ENCODE measurements at regions not wholly inside any gene's neighbourhood (a gene's known extent, or its start where the extent isn't known, plus 50 kb on each side); places are given as distances from the start of the nearest gene placed in this dataset.
"Not testable (repeated sequence)": the region's sequence is repeated elsewhere in the genome, so short reads cannot be mapped to it uniquely, and the experiment has no call there.

DNA sequence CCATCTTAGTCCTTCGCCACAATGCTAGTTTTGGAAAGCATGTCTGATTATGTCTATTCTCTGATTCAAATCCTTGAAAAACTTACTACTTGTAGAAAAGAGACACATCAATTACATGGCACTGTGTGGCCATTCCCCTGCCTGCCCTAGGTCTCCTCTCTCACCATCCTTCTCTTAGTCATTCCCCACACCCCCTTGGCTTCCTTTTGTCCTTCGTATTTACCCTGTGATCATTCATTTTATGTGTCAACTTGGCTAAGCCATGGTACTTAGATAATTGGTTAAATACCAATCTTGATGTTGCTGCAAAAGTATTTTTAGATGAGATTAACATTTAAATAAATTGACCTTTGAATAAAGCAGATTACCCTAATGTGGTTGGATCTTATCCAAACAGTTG is 122.9 kb upstream of the CDH11 start:
- H3K27me3 ChIP-seq (ENCODE audit: control insufficient read depth, insufficient read depth, low read length) = no peaks in the 10 kb centered on the region
- no peak overlapping the region for H3K9ac ChIP-seq (ENCODE audit: insufficient read depth, low read length)
- DNase-seq (ENCODE audit: low read depth in 2 of 2) = peak in 1 of 2 donors; percentile 57
- no peaks in the 10 kb centered on the region for H3K9me3 ChIP-seq (ENCODE audit: control insufficient read depth, insufficient read depth, low read depth, low read length)
- no peak overlapping the region for H3K27ac ChIP-seq (ENCODE audit: insufficient read depth, low read length)
- no peak overlapping the region for H3K4me2 ChIP-seq (ENCODE audit: extremely low read depth, insufficient read depth, low read length)
- no peaks in the 10 kb centered on the region for H4K20me1 ChIP-seq (ENCODE audit: control insufficient read depth, extremely low read depth, insufficient read depth, low read length)
- H2AFZ ChIP-seq (ENCODE audit: low read length) = no peak overlapping the region
- no peaks in the 10 kb centered on the region for H3K36me3 ChIP-seq (ENCODE audit: control insufficient read depth, insufficient read depth, low read length)
- H3K79me2 ChIP-seq (ENCODE audit: control insufficient read depth, insufficient read depth, low read length) = no peaks in the 10 kb centered on the region
- TF ChIP-seq, protein P1, sequence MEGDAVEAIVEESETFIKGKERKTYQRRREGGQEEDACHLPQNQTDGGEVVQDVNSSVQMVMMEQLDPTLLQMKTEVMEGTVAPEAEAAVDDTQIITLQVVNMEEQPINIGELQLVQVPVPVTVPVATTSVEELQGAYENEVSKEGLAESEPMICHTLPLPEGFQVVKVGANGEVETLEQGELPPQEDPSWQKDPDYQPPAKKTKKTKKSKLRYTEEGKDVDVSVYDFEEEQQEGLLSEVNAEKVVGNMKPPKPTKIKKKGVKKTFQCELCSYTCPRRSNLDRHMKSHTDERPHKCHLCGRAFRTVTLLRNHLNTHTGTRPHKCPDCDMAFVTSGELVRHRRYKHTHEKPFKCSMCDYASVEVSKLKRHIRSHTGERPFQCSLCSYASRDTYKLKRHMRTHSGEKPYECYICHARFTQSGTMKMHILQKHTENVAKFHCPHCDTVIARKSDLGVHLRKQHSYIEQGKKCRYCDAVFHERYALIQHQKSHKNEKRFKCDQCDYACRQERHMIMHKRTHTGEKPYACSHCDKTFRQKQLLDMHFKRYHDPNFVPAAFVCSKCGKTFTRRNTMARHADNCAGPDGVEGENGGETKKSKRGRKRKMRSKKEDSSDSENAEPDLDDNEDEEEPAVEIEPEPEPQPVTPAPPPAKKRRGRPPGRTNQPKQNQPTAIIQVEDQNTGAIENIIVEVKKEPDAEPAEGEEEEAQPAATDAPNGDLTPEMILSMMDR (conservative IDR thresholded peaks at IDR 0.05 in 1 of 2, IDR thresholded peaks at IDR 0.05 in 1 of 2; ENCODE audit: low read depth in 1 of 2, low read length in 2 of 2) = no peak
- no peak for TF ChIP-seq EZH2 (IDR thresholded peaks at IDR 0.05; ENCODE audit: low read length, missing control alignments)
- peaks cover under 1% of the 10 kb centered on the region for H3K4me1 ChIP-seq (ENCODE audit: control insufficient read depth, extremely low read depth, insufficient read depth, low read length)
- H3K4me3 ChIP-seq (replicated peaks in 1 of 4; ENCODE audit: control extremely low read depth in 1 of 4, insufficient read depth in 1 of 4, low read depth in 3 of 4, low read length in 4 of 4) = no peak overlapping the region

DNA sequence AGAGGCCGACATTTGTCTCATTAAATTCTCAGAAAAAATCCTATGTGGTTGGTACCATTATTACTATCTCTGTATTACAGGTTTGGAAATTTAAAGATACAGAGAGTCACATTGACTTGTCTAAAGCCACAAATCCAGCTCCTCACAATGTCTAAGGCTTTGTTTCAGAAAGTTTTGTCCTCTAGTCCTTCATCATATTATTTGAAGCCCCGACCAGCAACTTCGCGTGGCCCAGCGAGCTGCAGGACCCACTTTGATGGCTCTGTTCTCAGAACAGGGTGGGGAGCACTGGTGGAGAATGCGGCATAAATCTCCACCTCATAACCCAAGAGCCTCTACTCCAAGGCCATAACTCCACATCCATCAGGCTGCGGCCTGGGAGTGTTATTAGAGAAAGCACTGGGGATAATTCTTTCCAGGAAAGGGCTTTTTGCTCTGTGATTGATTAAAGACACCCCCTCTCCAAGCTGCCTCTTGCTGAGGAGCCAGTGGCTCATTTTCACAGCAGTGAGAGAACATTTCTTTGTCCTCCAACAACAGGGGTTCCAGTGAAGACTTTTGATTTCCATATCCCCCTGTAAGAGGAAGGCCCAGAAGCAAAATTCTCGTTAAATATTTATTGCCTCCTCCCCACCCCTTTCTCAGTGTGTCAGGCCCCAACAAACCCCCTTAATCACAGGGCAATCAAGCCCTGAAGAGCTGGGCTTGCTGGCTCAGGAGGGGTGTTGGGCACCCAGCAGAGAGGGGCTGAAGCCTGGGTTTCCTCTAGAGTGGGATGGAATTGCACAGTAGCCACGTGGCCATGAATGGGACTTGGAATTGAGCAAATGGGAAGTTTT is 113.7 kb upstream of the CDH11 start:
- Histone ChIP-seq H3K9me3 (ENCODE audit: control insufficient read depth, insufficient read depth, low read depth, low read length) (no peaks in the 10 kb centered on the region), H3K4me3 (replicated peaks in 1 of 4; ENCODE audit: control extremely low read depth in 1 of 4, insufficient read depth in 1 of 4, low read depth in 3 of 4, low read length in 4 of 4) (no peak overlapping the region), H3K79me2 (ENCODE audit: control insufficient read depth, insufficient read depth, low read length) (no peaks in the 10 kb centered on the region), H3K4me2 (ENCODE audit: extremely low read depth, insufficient read depth, low read length) (no peak overlapping the region), H3K4me1 (ENCODE audit: control insufficient read depth, extremely low read depth, insufficient read depth, low read length) (no peaks in the 10 kb centered on the region), H3K27me3 (ENCODE audit: control insufficient read depth, insufficient read depth, low read length) (no peaks in the 10 kb centered on the region), H3K27ac (ENCODE audit: insufficient read depth, low read length) (no peak overlapping the region), H4K20me1 (ENCODE audit: control insufficient read depth, extremely low read depth, insufficient read depth, low read length) (no peaks in the 10 kb centered on the region), H3K36me3 (ENCODE audit: control insufficient read depth, insufficient read depth, low read length) (no peaks in the 10 kb centered on the region), H2AFZ (ENCODE audit: low read length) (no peak overlapping the region), H3K9ac (ENCODE audit: insufficient read depth, low read length) (no peak overlapping the region)
- DNase-seq (ENCODE audit: low read depth in 2 of 2) = no peak
- no peak for TF ChIP-seq EZH2 (IDR thresholded peaks at IDR 0.05; ENCODE audit: low read length, missing control alignments)
- TF ChIP-seq, protein P1 (conservative IDR thresholded peaks at IDR 0.05 in 1 of 2, IDR thresholded peaks at IDR 0.05 in 1 of 2; ENCODE audit: low read depth in 1 of 2, low read length in 2 of 2) = no peak

DNA sequence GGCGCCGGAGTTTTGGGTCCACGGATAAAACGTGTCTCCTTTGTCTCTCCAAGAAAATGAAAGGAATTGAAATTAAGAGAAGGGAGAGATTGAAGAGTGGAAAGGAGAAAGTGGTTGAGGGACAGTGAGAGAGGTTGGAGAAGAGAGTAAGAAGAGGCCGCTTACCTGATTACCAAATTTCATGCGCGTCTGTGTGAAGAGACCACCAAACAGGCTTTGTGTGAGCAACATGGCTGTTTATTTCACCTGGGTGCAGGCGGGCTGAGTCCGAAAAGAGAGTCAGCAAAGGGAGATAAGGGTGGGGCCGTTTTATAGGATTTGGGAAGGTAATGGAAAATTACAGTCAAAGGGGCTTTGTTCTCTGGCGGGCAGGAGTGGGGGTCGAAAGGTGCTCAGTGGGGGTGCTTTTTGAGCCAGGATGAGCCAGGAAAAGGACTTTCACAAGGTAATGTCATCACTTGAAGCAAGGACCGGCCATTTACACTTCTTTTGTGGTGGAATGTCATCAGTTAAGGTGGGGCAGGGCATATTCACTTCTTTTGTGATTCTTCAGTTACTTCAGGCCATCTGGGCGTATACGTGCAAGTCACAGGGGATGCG is 113.0 kb upstream of the CDH11 start:
- H2AFZ ChIP-seq (ENCODE audit: low read length); H3K9me3 ChIP-seq (ENCODE audit: control insufficient read depth, insufficient read depth, low read depth, low read length); H4K20me1 ChIP-seq (ENCODE audit: control insufficient read depth, extremely low read depth, insufficient read depth, low read length); H3K4me1 ChIP-seq (ENCODE audit: control insufficient read depth, extremely low read depth, insufficient read depth, low read length); H3K9ac ChIP-seq (ENCODE audit: insufficient read depth, low read length); DNase-seq (ENCODE audit: low read depth in 2 of 2); H3K36me3 ChIP-seq (ENCODE audit: control insufficient read depth, insufficient read depth, low read length); H3K79me2 ChIP-seq (ENCODE audit: control insufficient read depth, insufficient read depth, low read length); H3K4me2 ChIP-seq (ENCODE audit: extremely low read depth, insufficient read depth, low read length); H3K4me3 ChIP-seq (replicated peaks in 1 of 4; ENCODE audit: control extremely low read depth in 1 of 4, insufficient read depth in 1 of 4, low read depth in 3 of 4, low read length in 4 of 4); H3K27me3 ChIP-seq (ENCODE audit: control insufficient read depth, insufficient read depth, low read length); H3K27ac ChIP-seq (ENCODE audit: insufficient read depth, low read length): not testable (repeated sequence)
